IMR-90 (cell line): ENCODE measurements at regions not wholly inside any gene's neighbourhood (a gene's known extent, or its start where the extent isn't known, plus 50 kb on each side); places are given as distances from the start of the nearest gene placed in this dataset.

Experiments used
- BHLHE40 ChIP-seq: fragments of 150-350 bp; IDR thresholded peaks from 2 replicates; pipeline ENCODE4 v1.6.1; 2016; ENCODE audit warnings: mild to moderate bottlenecking, low read depth, low read length
- TF ChIP-seq, protein P1 (sequence below): conservative IDR thresholded peaks from 2 replicates; pipeline ENCODE4 v1.5.1; 2012; ENCODE audit warnings: mild to moderate bottlenecking, low read depth, low read length, improper control_type of control experiment

DNA sequence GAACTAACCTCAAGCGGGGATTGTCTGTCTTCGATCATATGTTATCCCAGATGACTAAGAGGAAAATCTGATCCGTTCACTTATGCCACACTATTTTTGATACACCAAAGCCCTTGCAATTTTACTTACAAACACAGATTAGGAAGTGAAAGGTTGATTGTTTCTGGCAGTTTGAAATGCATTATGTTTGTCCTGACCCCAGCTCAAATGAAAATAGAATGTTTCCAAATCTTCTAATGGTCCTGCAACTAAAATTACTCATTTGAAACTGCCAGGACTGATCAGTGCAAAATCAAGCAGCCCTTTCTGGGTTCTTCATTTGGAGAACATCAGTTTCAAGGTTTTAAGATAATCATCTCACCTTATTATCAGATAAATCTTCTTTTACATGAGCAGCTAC lies 696.7 kb upstream of the WWC1 start:
- TF ChIP-seq, protein P1, sequence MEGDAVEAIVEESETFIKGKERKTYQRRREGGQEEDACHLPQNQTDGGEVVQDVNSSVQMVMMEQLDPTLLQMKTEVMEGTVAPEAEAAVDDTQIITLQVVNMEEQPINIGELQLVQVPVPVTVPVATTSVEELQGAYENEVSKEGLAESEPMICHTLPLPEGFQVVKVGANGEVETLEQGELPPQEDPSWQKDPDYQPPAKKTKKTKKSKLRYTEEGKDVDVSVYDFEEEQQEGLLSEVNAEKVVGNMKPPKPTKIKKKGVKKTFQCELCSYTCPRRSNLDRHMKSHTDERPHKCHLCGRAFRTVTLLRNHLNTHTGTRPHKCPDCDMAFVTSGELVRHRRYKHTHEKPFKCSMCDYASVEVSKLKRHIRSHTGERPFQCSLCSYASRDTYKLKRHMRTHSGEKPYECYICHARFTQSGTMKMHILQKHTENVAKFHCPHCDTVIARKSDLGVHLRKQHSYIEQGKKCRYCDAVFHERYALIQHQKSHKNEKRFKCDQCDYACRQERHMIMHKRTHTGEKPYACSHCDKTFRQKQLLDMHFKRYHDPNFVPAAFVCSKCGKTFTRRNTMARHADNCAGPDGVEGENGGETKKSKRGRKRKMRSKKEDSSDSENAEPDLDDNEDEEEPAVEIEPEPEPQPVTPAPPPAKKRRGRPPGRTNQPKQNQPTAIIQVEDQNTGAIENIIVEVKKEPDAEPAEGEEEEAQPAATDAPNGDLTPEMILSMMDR = no peak
- no peak for TF ChIP-seq BHLHE40
